ENCODE measurements at regions not wholly inside any gene's neighbourhood (a gene's known extent, or its start where the extent isn't known, plus 50 kb on each side); places are given as distances from the start of the nearest gene placed in this dataset.

DNA sequence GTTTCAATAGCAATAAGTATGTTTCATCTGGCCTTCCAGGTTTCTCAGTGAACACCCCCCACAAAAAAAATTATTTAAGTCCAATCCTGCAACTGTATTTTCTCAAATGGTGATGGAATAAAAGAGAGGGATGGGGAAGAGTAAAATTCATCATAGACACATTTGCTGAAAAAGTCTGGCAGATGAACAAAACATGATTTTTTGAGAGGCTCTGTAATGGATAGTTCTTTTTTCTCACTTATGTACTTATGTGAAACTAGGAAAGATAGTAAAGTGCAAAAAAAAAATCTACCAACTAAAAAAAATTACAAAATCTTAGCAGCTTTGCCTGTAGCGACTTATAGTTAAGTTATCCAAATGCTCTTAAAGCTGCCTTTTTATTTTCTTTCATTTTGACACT, 412.4 kb downstream of the FOXG1 start:
- ChIA-PET POLR2A (no interaction called here), CTCF (no interaction called here)
- Mint-ChIP-seq H3K36me3 (ENCODE audit: low read depth) (no peaks in the 10 kb centered on the region), H3K27ac (no peak overlapping the region), H3K4me1 (no peaks in the 10 kb centered on the region), H3K9me3 (peaks cover 4% of the 10 kb centered on the region), H3K27me3 (no peaks in the 10 kb centered on the region), H3K4me3 (no peak overlapping the region)
- ATAC-seq (ENCODE audit: low read depth), result no peak
- DNase-seq, result no peak
- intact Hi-C loops (cut with micrococcal nuclease), result no loop called here
- TF ChIP-seq, protein P1, sequence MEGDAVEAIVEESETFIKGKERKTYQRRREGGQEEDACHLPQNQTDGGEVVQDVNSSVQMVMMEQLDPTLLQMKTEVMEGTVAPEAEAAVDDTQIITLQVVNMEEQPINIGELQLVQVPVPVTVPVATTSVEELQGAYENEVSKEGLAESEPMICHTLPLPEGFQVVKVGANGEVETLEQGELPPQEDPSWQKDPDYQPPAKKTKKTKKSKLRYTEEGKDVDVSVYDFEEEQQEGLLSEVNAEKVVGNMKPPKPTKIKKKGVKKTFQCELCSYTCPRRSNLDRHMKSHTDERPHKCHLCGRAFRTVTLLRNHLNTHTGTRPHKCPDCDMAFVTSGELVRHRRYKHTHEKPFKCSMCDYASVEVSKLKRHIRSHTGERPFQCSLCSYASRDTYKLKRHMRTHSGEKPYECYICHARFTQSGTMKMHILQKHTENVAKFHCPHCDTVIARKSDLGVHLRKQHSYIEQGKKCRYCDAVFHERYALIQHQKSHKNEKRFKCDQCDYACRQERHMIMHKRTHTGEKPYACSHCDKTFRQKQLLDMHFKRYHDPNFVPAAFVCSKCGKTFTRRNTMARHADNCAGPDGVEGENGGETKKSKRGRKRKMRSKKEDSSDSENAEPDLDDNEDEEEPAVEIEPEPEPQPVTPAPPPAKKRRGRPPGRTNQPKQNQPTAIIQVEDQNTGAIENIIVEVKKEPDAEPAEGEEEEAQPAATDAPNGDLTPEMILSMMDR (IDR thresholded peaks at IDR 0.05), result no peak

DNA sequence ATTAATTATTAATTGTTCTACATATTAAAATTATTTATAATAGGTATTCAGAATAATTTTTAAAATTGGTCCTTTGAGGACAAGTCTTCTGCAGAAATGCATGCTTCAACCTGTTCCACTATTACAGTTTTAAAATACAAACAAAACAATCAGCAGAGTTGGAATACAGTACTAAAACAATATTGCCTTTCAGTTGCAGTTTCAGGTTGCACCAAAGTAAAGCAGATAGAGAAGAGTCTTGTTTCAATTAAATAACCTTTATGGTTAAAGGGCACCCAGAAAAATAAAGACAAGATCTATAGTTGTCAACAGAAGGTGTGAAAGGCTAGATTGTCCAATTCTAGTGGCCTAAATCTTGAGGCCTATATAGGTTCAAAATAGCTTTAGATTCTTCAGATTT, 424.5 kb downstream of the FOXG1 start:
- ATAC-seq (ENCODE audit: low read depth) (no peak), DNase-seq (no peak)
- H3K9me3 Mint-ChIP-seq, result peaks cover 8% of the 10 kb centered on the region
- CTCF ChIA-PET, result no interaction called here
- no peak overlapping the region for H3K27ac Mint-ChIP-seq
- H3K27me3 Mint-ChIP-seq, result no peaks in the 10 kb centered on the region
- TF ChIP-seq, protein P1 (IDR thresholded peaks at IDR 0.05), result no peak
- no peaks in the 10 kb centered on the region for H3K36me3 Mint-ChIP-seq (ENCODE audit: low read depth)
- intact Hi-C loops (cut with micrococcal nuclease), result no loop called here
- POLR2A ChIA-PET, result no interaction called here
- no peaks in the 10 kb centered on the region for H3K4me1 Mint-ChIP-seq
- no peak overlapping the region for H3K4me3 Mint-ChIP-seq

DNA sequence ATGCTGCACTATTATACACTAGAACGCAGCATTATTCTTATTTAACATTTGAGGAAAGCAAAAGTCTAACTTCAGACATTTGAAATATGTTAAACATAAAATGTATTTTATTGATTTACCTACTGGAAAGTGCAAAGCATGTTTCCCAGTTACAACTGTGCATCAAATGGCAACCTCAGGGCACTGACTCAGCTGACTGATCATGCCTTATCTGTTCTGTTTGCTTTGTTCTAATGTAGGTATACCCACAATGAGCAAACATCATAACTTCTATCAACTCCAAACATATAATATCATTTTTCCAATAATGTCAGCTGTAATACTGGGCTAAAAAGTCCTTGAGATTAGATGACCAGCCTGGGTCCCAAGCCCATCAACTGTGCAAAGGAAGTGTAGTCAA, 431.0 kb downstream of the FOXG1 start:
- Mint-ChIP-seq H3K27ac (no peak overlapping the region), H3K27me3 (no peaks in the 10 kb centered on the region), H3K9me3 (no peaks in the 10 kb centered on the region), H3K4me1 (no peaks in the 10 kb centered on the region), H3K4me3 (no peak overlapping the region), H3K36me3 (ENCODE audit: low read depth) (no peaks in the 10 kb centered on the region)
- no peak for ATAC-seq (ENCODE audit: low read depth)
- intact Hi-C loops (cut with micrococcal nuclease), result no loop called here
- TF ChIP-seq, protein P1 (IDR thresholded peaks at IDR 0.05), result no peak
- CTCF ChIA-PET, result no interaction called here
- no peak for DNase-seq
- POLR2A ChIA-PET, result no interaction called here

DNA sequence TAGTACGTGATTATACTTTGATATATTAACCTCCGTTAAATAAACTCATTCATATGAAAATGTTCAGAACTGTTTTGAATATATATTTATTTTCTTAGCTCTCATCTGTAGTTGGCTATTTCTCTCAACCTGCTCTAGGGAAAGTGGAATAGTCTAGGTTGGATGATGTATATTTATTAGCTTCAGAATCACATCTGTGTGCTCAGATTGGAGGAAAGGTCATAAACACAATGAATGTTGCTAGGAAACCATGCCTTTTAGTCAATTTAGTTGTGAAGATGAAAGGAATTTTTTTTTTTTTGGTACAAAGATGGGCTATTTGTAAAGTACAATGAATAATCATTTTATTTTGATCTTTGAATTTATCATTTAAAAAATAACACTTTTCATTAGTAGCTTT, 439.1 kb downstream of the FOXG1 start:
- Mint-ChIP-seq H3K36me3 (ENCODE audit: low read depth) (no peaks in the 10 kb centered on the region), H3K4me1 (no peaks in the 10 kb centered on the region), H3K9me3 (peaks cover 6% of the 10 kb centered on the region), H3K27me3 (no peaks in the 10 kb centered on the region), H3K4me3 (no peak overlapping the region), H3K27ac (no peak overlapping the region)
- ATAC-seq (ENCODE audit: low read depth) (no peak), DNase-seq (no peak)
- POLR2A ChIA-PET, result no interaction called here
- intact Hi-C loops (cut with micrococcal nuclease), result no loop called here
- CTCF ChIA-PET, result no interaction called here
- TF ChIP-seq, protein P1 (IDR thresholded peaks at IDR 0.05), result no peak

DNA sequence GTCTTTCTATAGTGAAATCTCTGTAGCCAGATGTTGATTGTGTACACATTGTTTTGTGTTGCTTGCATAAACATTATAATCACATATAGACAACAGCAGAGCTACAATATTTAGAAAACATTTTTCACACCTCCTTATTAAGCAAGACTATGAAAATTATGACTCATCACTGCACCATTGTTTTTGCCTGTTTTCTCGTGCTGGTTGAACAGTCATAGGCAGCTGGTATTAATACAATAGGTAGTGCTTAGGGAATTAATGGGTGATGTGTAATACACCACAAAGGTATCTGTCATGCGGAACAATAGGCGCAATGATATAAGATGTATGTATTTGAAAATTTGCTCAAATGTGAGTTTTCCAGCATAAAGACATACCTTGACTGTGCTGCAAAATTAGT, 449.3 kb downstream of the FOXG1 start:
- ATAC-seq (ENCODE audit: low read depth) (no peak), DNase-seq (no peak)
- ChIA-PET POLR2A (no interaction called here), CTCF (no interaction called here)
- H3K4me1 Mint-ChIP-seq, result no peaks in the 10 kb centered on the region
- TF ChIP-seq, protein P1 (IDR thresholded peaks at IDR 0.05), result no peak
- no peaks in the 10 kb centered on the region for H3K27me3 Mint-ChIP-seq
- no peaks in the 10 kb centered on the region for H3K9me3 Mint-ChIP-seq
- no peak overlapping the region for H3K4me3 Mint-ChIP-seq
- no peak overlapping the region for H3K27ac Mint-ChIP-seq
- H3K36me3 Mint-ChIP-seq (ENCODE audit: low read depth), result no peaks in the 10 kb centered on the region
- intact Hi-C loops (cut with micrococcal nuclease), result no loop called here

All from activated B cell treated with CpG ODN at 0.5 μM for 24 hours (primary cell).